H1 (cell line): ENCODE measurements at regions not wholly inside any gene's neighbourhood (a gene's known extent, or its start where the extent isn't known, plus 50 kb on each side); places are given as distances from the start of the nearest gene placed in this dataset.

Experiments used
- CTCF ChIA-PET: fragments of 300-600 bp; sonication (Branson Sonifier 250); formaldehyde crosslinking; loops from one replicate; lab custom pipeline; 2021; ENCODE audit not compliant: partially characterized antibody; lab: Charles Lee
- POLR2A ChIA-PET: fragments of 300-600 bp; sonication (Branson Sonifier 250); formaldehyde crosslinking; loops from one replicate; lab custom pipeline; 2021; ENCODE audit warnings: inconsistent platforms; ENCODE audit not compliant: partially characterized antibody; lab: Charles Lee
- DNase-seq, 2 experiments: peaks; one replicate each; pipeline versions ENCODE4 v3.0.0 to v3.0.0-alpha.2; 2010 to 2022; ENCODE audit warnings: low spot score in 2 of 2, low read depth in 1 of 2, mixed read lengths in 1 of 2
- FAIRE-seq: peaks from 2 replicates; lab custom pipeline; 2011; peaks lifted over from hg19 to GRCh38; lab: Jason Lieb, UNC
- H2AFZ ChIP-seq: 2 replicates; pipeline ENCODE4 v1.8.1; 2012; ENCODE audit warnings: low read length, inconsistent platforms
- H2AK5ac ChIP-seq: 2 replicates; pipeline ENCODE4 v1.6.1; 2013; ENCODE audit warnings: low read depth, low read length
- H2BK120ac ChIP-seq: replicated peaks from 2 replicates; pipeline ENCODE3; 2013; ENCODE audit warnings: low read depth, low read length, inconsistent platforms
- H2BK12ac ChIP-seq: 2 replicates; pipeline ENCODE4 v1.6.1; 2013; ENCODE audit warnings: low read depth, low read length
- H2BK15ac ChIP-seq: 2 replicates; pipeline ENCODE4 v1.6.1; 2013; ENCODE audit warnings: low read length
- H2BK20ac ChIP-seq: 2 replicates; pipeline ENCODE4 v1.6.1; 2013; ENCODE audit warnings: low read length
- H2BK5ac ChIP-seq: 2 replicates; pipeline ENCODE4 v1.6.1; 2013; ENCODE audit warnings: low read depth, low read length
- H3K14ac ChIP-seq: 2 replicates; pipeline ENCODE4 v1.6.1; 2013; ENCODE audit warnings: inconsistent platforms; ENCODE audit not compliant: insufficient read length
- H3K18ac ChIP-seq: 2 replicates; pipeline ENCODE4 v1.6.1; 2013; ENCODE audit warnings: low read length; ENCODE audit errors: extremely low read depth
- H3K23ac ChIP-seq: 2 replicates; pipeline ENCODE4 v1.6.1; 2013; ENCODE audit warnings: inconsistent platforms; ENCODE audit not compliant: insufficient read length
- H3K23me2 ChIP-seq: 2 replicates; pipeline ENCODE4 v1.6.1; 2013; ENCODE audit warnings: low read depth, low read length
- H3K27ac ChIP-seq: 2 replicates; pipeline ENCODE4 v1.6.1; 2011; ENCODE audit warnings: low read depth, low read length, inconsistent platforms
- H3K27me3 ChIP-seq, 4 experiments: replicated peaks in 1 of 4; 1 replicate in 1 of 4; 2 replicates in 3 of 4; pipeline versions ENCODE4 v1.6.1 to v1.8.1; 2011 to 2013; ENCODE audit warnings: low read length in 3 of 4, mild to moderate bottlenecking in 3 of 4, inconsistent platforms in 2 of 4, mixed read lengths in 2 of 4, moderate library complexity in 1 of 4; ENCODE audit not compliant: control insufficient read depth in 3 of 4, insufficient read depth in 3 of 4; ENCODE audit errors: extremely low read depth in 1 of 4
- H3K36me3 ChIP-seq, 4 experiments: 2 replicates each; pipeline versions ENCODE4 v1.6.1 to v1.8.1; 2011 to 2013; ENCODE audit warnings: mild to moderate bottlenecking in 4 of 4, low read length in 3 of 4, moderate library complexity in 2 of 4, control low read depth in 1 of 4, inconsistent platforms in 1 of 4; ENCODE audit not compliant: insufficient read depth in 4 of 4, control insufficient read depth in 2 of 4
- H3K4ac ChIP-seq: replicated peaks from 2 replicates; pipeline ENCODE3; 2013; ENCODE audit warnings: low read length, low read depth, mixed read lengths, inconsistent platforms; ENCODE audit not compliant: insufficient read length
- H3K4me1 ChIP-seq, 4 experiments: replicated peaks in 1 of 4; 1 replicate in 1 of 4; 2 replicates in 3 of 4; pipeline versions ENCODE4 v1.6.1 to v1.8.1; 2011 to 2013; ENCODE audit warnings: low read length in 3 of 4, inconsistent platforms in 2 of 4, mixed read lengths in 1 of 4; ENCODE audit not compliant: insufficient read depth in 4 of 4, control insufficient read depth in 3 of 4
- H3K4me2 ChIP-seq, 2 experiments: 2 replicates each; pipeline versions ENCODE4 v1.6.1 to v1.8.1; 2011 to 2013; ENCODE audit warnings: low read depth in 2 of 2, low read length in 2 of 2, control low read depth in 1 of 2, inconsistent platforms in 1 of 2, mild to moderate bottlenecking in 1 of 2; ENCODE audit not compliant: insufficient read depth in 1 of 2
- H3K4me3 ChIP-seq, 4 experiments: fragments of 200-600, 300-600 bp in 1 of 4; sonication (generic), shearing (Covaris generic), sonication (Bioruptor Twin) in 1 of 4; 2 replicates each; pipeline versions ENCODE4 v1.5.1 to v1.8.1; 2011 to 2016; ENCODE audit warnings: low read length in 4 of 4, low read depth in 3 of 4, control low read depth in 2 of 4, inconsistent platforms in 2 of 4, mild to moderate bottlenecking in 2 of 4, mixed read lengths in 1 of 4, moderate library complexity in 1 of 4; ENCODE audit not compliant: insufficient read depth in 2 of 4; ENCODE audit errors: extremely low read depth in 1 of 4
- H3K56ac ChIP-seq: replicated peaks from 2 replicates; pipeline ENCODE3; 2013; ENCODE audit warnings: low read depth, mild to moderate bottlenecking, mixed read lengths, low read length, inconsistent platforms; ENCODE audit not compliant: insufficient read length
- H3K79me1 ChIP-seq: 2 replicates; pipeline ENCODE4 v1.6.1; 2013; ENCODE audit warnings: low read depth, low read length, control low read depth
- H3K79me2 ChIP-seq, 2 experiments: 2 replicates each; pipeline versions ENCODE4 v1.6.1 to v1.8.1; 2012 to 2013; ENCODE audit warnings: low read length in 2 of 2, mild to moderate bottlenecking in 2 of 2, inconsistent platforms in 1 of 2; ENCODE audit not compliant: insufficient read depth in 2 of 2, control insufficient read depth in 1 of 2
- H3K9ac ChIP-seq, 4 experiments: replicated peaks in 1 of 4; 1 replicate in 1 of 4; 2 replicates in 3 of 4; pipeline versions ENCODE4 v1.6.1 to v1.8.1; 2011 to 2013; ENCODE audit warnings: low read depth in 3 of 4, low read length in 3 of 4, control low read depth in 2 of 4, mild to moderate bottlenecking in 2 of 4, moderate library complexity in 2 of 4, inconsistent platforms in 1 of 4; ENCODE audit errors: extremely low read depth in 1 of 4
- H3K9me3 ChIP-seq, 2 experiments: 2 replicates each; pipeline versions ENCODE4 v1.6.1 to v1.8.1; 2012 to 2013; ENCODE audit warnings: mild to moderate bottlenecking in 2 of 2, moderate library complexity in 2 of 2, control low read depth in 1 of 2, inconsistent platforms in 1 of 2, low read depth in 1 of 2, low read length in 1 of 2, mixed read lengths in 1 of 2; ENCODE audit not compliant: insufficient read depth in 2 of 2
- H4K20me1 ChIP-seq, 2 experiments: replicated peaks in 1 of 2; 2 replicates each; pipeline versions ENCODE3 to v1.8.1; 2011 to 2013; ENCODE audit warnings: inconsistent platforms in 2 of 2, low read length in 2 of 2, mild to moderate bottlenecking in 1 of 2; ENCODE audit not compliant: insufficient read depth in 2 of 2, control insufficient read depth in 1 of 2
- H4K5ac ChIP-seq: 2 replicates; pipeline ENCODE4 v1.6.1; 2013; ENCODE audit warnings: low read length, low read depth, mixed read lengths, inconsistent platforms; ENCODE audit not compliant: insufficient read length
- H4K8ac ChIP-seq: 2 replicates; pipeline ENCODE4 v1.8.0; 2013; ENCODE audit warnings: mild to moderate bottlenecking, moderate library complexity, low read length, inconsistent platforms; ENCODE audit not compliant: insufficient read depth; ENCODE audit errors: extremely low read depth
- H4K91ac ChIP-seq: replicated peaks from 2 replicates; pipeline ENCODE3; 2013; ENCODE audit warnings: low read length, mixed read lengths, inconsistent platforms; ENCODE audit not compliant: insufficient read length
- POLR2A ChIP-seq, 2 experiments: IDR thresholded peaks; 1 replicate in 1 of 2; 2 replicates in 1 of 2; pipeline ENCODE4 v1.6.1; 2011; ENCODE audit warnings: low read depth in 2 of 2, low read length in 2 of 2, mild to moderate bottlenecking in 2 of 2; ENCODE audit errors: control extremely low read depth in 1 of 2
- RFX5 ChIP-seq: IDR thresholded peaks from 2 replicates; pipeline ENCODE4 v1.6.1; 2011; ENCODE audit warnings: low read depth, low read length, improper control_type of control experiment, borderline replicate concordance
- WGBS, 2 experiments: shearing (Covaris generic) in 1 of 2; methylation state at CpG; one replicate each; pipeline versions ENCODE4 v1.1.6 to v1.1.7; 2013 to 2015; ENCODE audit warnings: low lambda C conversion rate in 2 of 2, mixed read lengths in 2 of 2, inconsistent platforms in 1 of 2, low coverage in 1 of 2, missing lambda C conversion rate in 1 of 2; ENCODE audit not compliant: insufficient replicate concordance in 2 of 2, insufficient coverage in 1 of 2, insufficient read length in 1 of 2; ENCODE audit errors: extremely low coverage in 1 of 2, missing lambda C conversion rate in 1 of 2; 5-methylcytosine and 5-hydroxymethylcytosine counted together

DNA sequence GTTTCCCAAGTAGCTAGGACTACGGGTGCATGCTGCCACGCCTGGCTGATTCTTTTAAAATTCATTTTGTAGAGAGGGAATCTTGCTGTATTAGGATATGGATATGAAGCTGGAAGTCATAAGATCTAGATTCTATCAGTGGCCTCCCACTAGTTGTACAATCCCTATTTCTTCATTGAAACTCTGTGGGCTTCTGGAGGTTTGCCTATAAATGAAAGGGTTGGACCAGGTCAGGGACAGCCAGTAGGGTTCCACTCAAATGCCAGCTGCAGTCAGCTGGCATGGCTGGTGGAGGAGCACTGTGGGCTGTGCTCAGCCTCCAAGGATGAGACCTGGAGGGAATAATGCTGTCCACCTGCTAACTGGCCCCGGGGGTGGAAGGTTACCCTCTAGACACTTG is 110.2 kb upstream of the GJB6 start:
- Histone ChIP-seq H3K23ac (no peak overlapping the region), H2BK5ac (no peak overlapping the region), H3K18ac (no peak overlapping the region), H2BK20ac (no peak overlapping the region), H4K5ac (no peak overlapping the region), H3K9me3 (no peaks in the 10 kb centered on the region), H2BK15ac (no peak overlapping the region), H3K4me3 (no peak overlapping the region), H3K56ac (no peak overlapping the region), H3K9ac (no peak overlapping the region), H3K4me1 (peaks cover 0 to 3% (median 2%) of the 10 kb centered on the region in 4 experiments; a peak in 2 of 7 replicates), H3K23me2 (no peaks in the 10 kb centered on the region), H2BK12ac (no peak overlapping the region), H3K4me2 (no peak overlapping the region), H3K4ac (no peak overlapping the region), H3K79me1 (no peaks in the 10 kb centered on the region), H4K20me1 (no peaks in the 10 kb centered on the region), H2AK5ac (no peak overlapping the region), H3K36me3 (no peaks in the 10 kb centered on the region), H2AFZ (no peak overlapping the region), H3K27me3 (no peaks in the 10 kb centered on the region; a peak in 1 of 7 replicates), H3K79me2 (no peaks in the 10 kb centered on the region), H2BK120ac (no peak overlapping the region), H3K27ac (no peak overlapping the region), H3K14ac (no peak overlapping the region), H4K91ac (no peak overlapping the region), H4K8ac (no peak overlapping the region)
- WGBS, 2 experiments, result 87% methylated on average over 3 of the region's 3 CpGs; no CpG with 5 or more reads in 1 of the 2 experiments
- POLR2A ChIA-PET, result no interaction called here
- TF ChIP-seq RFX5, result no peak
- TF ChIP-seq POLR2A (IDR thresholded peaks at IDR 0.05; ENCODE audit: control extremely low read depth in 1 of 2, low read depth in 2 of 2, low read length in 2 of 2), result no peak
- CTCF ChIA-PET, result interaction anchor here (0.7 kb wide), 2 partner anchors 9 to 1335 kb away, joined by 3 read pairs; no protein-coding TSS in a partner anchor
- no peak for DNase-seq
- FAIRE-seq, result no peak
